IMR-90 (cell line): ENCODE measurements at regions not wholly inside any gene's neighbourhood (a gene's known extent, or its start where the extent isn't known, plus 50 kb on each side); places are given as distances from the start of the nearest gene placed in this dataset.

ENCODE experiments used
- ATAC-seq: fragments of 200-7000 bp; cut with Tn5 transposase; 2 replicates; pipeline ENCODE4 v1.9.1; 2020; ENCODE audit warnings: low read depth, mild to moderate bottlenecking, moderate library complexity
- BruUV-seq: library from RNA; stranded (reverse); fragments of 400-500 nt; replicated peaks from 2 replicates; lab custom pipeline; 2021; lab: Mats Ljungman, UMichigan
- CTCF ChIA-PET: fragments of 300-600 bp; formaldehyde crosslinking; extraction: SDS; loops from one replicate; lab custom pipeline; 2021; ENCODE audit warnings: antibody characterized with exemption; lab: Yijun Ruan, JAX
- POLR2A ChIA-PET: fragments of 300-600 bp; sonication (Branson Sonifier 250); formaldehyde crosslinking; loops from one replicate; lab custom pipeline; 2022; ENCODE audit warnings: antibody characterized with exemption; ENCODE audit not compliant: unreplicated experiment; lab: Charles Lee
- DNase-seq: peaks from one replicate; pipeline ENCODE4 v3.0.0; 2013
- H2AFZ ChIP-seq: replicated peaks from 2 replicates; pipeline ENCODE3; 2013; ENCODE audit warnings: low read length, mild to moderate bottlenecking; ENCODE audit not compliant: poor library complexity
- H2AK5ac ChIP-seq: 2 replicates; pipeline ENCODE4 v1.6.1; 2013; ENCODE audit warnings: low read depth, low read length, inconsistent platforms
- H2AK9ac ChIP-seq: replicated peaks from 2 replicates; pipeline ENCODE3; 2013; ENCODE audit warnings: mild to moderate bottlenecking, low read depth, low read length, moderate library complexity; ENCODE audit not compliant: poor library complexity
- H2BK120ac ChIP-seq: 2 replicates; pipeline ENCODE4 v1.6.1; 2013; ENCODE audit warnings: low read depth, low read length, inconsistent platforms
- H2BK15ac ChIP-seq: 3 replicates; pipeline ENCODE4 v1.6.1; 2013; ENCODE audit warnings: low read depth, low read length, inconsistent platforms
- H2BK20ac ChIP-seq: 2 replicates; pipeline ENCODE4 v1.6.1; 2013; ENCODE audit warnings: low read depth, mild to moderate bottlenecking, inconsistent platforms, low read length, moderate library complexity
- H2BK5ac ChIP-seq: 2 replicates; pipeline ENCODE4 v1.6.1; 2013; ENCODE audit warnings: mild to moderate bottlenecking, low read depth, low read length, inconsistent platforms; ENCODE audit not compliant: poor library complexity, severe bottlenecking
- H3K14ac ChIP-seq: replicated peaks from 2 replicates; pipeline ENCODE4 v1.6.1; 2013; ENCODE audit warnings: low read depth, low read length, inconsistent platforms
- H3K18ac ChIP-seq: 2 replicates; pipeline ENCODE4 v1.6.1; 2013; ENCODE audit warnings: low read depth, low read length, control low read depth
- H3K23ac ChIP-seq: 2 replicates; pipeline ENCODE4 v1.6.1; 2013; ENCODE audit warnings: low read depth, low read length, inconsistent platforms
- H3K27ac ChIP-seq: 2 replicates; pipeline ENCODE4 v1.5.1; 2013; ENCODE audit warnings: mild to moderate bottlenecking, control low read depth, low read length; ENCODE audit not compliant: insufficient read depth
- H3K27me3 ChIP-seq: 2 replicates; pipeline ENCODE4 v1.6.1; 2013; ENCODE audit warnings: low read length; ENCODE audit not compliant: control insufficient read depth, insufficient read depth
- H3K36me3 ChIP-seq: 2 replicates; pipeline ENCODE4 v1.6.1; 2013; ENCODE audit warnings: low read length, mixed read lengths; ENCODE audit not compliant: control insufficient read depth, insufficient read depth
- H3K4ac ChIP-seq: 2 replicates; pipeline ENCODE4 v1.6.1; 2013; ENCODE audit warnings: low read depth, low read length, inconsistent platforms
- H3K4me1 ChIP-seq: 2 replicates; pipeline ENCODE4 v1.6.1; 2013; ENCODE audit warnings: low read length, mixed read lengths; ENCODE audit not compliant: control insufficient read depth, insufficient read depth
- H3K4me2 ChIP-seq: 2 replicates; pipeline ENCODE4 v1.6.1; 2013; ENCODE audit warnings: low read depth, mild to moderate bottlenecking, control low read depth, low read length, moderate library complexity
- H3K4me3 ChIP-seq: 2 replicates; pipeline ENCODE4 v1.5.1; 2013; ENCODE audit warnings: low read depth, mild to moderate bottlenecking, control low read depth, low read length, moderate library complexity; ENCODE audit not compliant: insufficient read depth
- H3K56ac ChIP-seq: 2 replicates; pipeline ENCODE4 v1.6.1; 2013; ENCODE audit warnings: low read length, inconsistent platforms; ENCODE audit not compliant: insufficient read depth; ENCODE audit errors: extremely low read depth
- H3K79me1 ChIP-seq, 2 experiments: 2 replicates each; pipeline ENCODE4 v1.6.1; 2013; ENCODE audit warnings: low read length in 2 of 2, inconsistent platforms in 1 of 2, low read depth in 1 of 2
- H3K9ac ChIP-seq: 2 replicates; pipeline ENCODE4 v1.6.1; 2013; ENCODE audit warnings: low read depth, low read length, control low read depth
- H3K9me1 ChIP-seq: 2 replicates; pipeline ENCODE4 v1.6.1; 2013; ENCODE audit warnings: low read length, inconsistent platforms; ENCODE audit not compliant: insufficient read depth
- H3K9me3 ChIP-seq: 2 replicates; pipeline ENCODE4 v1.6.1; 2013; ENCODE audit warnings: low read length; ENCODE audit not compliant: control insufficient read depth, insufficient read depth
- H4K20me1 ChIP-seq: 2 replicates; pipeline ENCODE4 v1.6.1; 2013; ENCODE audit warnings: low read length, inconsistent platforms; ENCODE audit not compliant: insufficient read depth
- H4K5ac ChIP-seq: 2 replicates; pipeline ENCODE4 v1.6.1; 2013; ENCODE audit warnings: mild to moderate bottlenecking, low read depth, low read length, control low read depth
- H4K8ac ChIP-seq, 2 experiments: 2 replicates each; pipeline ENCODE4 v1.6.1; 2013; ENCODE audit warnings: low read depth in 2 of 2, low read length in 2 of 2, control low read depth in 1 of 2, inconsistent platforms in 1 of 2
- H4K91ac ChIP-seq: 2 replicates; pipeline ENCODE4 v1.6.1; 2013; ENCODE audit warnings: low read depth, low read length, inconsistent platforms; ENCODE audit not compliant: insufficient read depth
- BHLHE40 ChIP-seq: fragments of 150-350 bp; IDR thresholded peaks from 2 replicates; pipeline ENCODE4 v1.6.1; 2016; ENCODE audit warnings: mild to moderate bottlenecking, low read depth, low read length
- CEBPB ChIP-seq: IDR thresholded peaks from 2 replicates; pipeline ENCODE4 v1.6.1; 2012; ENCODE audit warnings: low read depth, low read length, improper control_type of control experiment
- CHD1 ChIP-seq: IDR thresholded peaks from 2 replicates; pipeline ENCODE4 v1.6.1; 2012; ENCODE audit warnings: low read depth, low read length, improper control_type of control experiment
- CTCF ChIP-seq: conservative IDR thresholded peaks from 2 replicates; pipeline ENCODE4 v1.5.1; 2012; ENCODE audit warnings: mild to moderate bottlenecking, low read depth, low read length, improper control_type of control experiment
- ELK1 ChIP-seq: fragments of 150-350 bp; IDR thresholded peaks from 2 replicates; pipeline ENCODE4 v1.6.1; 2016; ENCODE audit warnings: low read depth, mild to moderate bottlenecking, low read length, moderate library complexity, borderline replicate concordance
- FOS ChIP-seq: fragments of 150-350 bp; IDR thresholded peaks from 2 replicates; pipeline ENCODE4 v1.6.1; 2016; ENCODE audit warnings: low read depth, low read length
- MAFK ChIP-seq: IDR thresholded peaks from 2 replicates; pipeline ENCODE4 v1.6.1; 2012; ENCODE audit warnings: low read depth, low read length, improper control_type of control experiment
- MAZ ChIP-seq: IDR thresholded peaks from 2 replicates; pipeline ENCODE4 v1.6.1; 2012; ENCODE audit warnings: low read depth, mild to moderate bottlenecking, low read length, improper control_type of control experiment, moderate library complexity, borderline replicate concordance
- MXI1 ChIP-seq: IDR thresholded peaks from 2 replicates; pipeline ENCODE4 v1.6.1; 2012; ENCODE audit warnings: low read depth, mild to moderate bottlenecking, low read length, moderate library complexity, borderline replicate concordance
- NFE2L2 ChIP-seq: fragments of 150-350 bp; IDR thresholded peaks from 2 replicates; pipeline ENCODE4 v1.6.1; 2016; ENCODE audit warnings: low read depth, mild to moderate bottlenecking, low read length
- POLR2A ChIP-seq: IDR thresholded peaks from 2 replicates; pipeline ENCODE4 v1.6.1; 2012; ENCODE audit warnings: mild to moderate bottlenecking, low read depth, low read length
- RAD21 ChIP-seq: IDR thresholded peaks from 2 replicates; pipeline ENCODE4 v1.6.1; 2012; ENCODE audit warnings: low read length, improper control_type of control experiment
- RCOR1 ChIP-seq: IDR thresholded peaks from 2 replicates; pipeline ENCODE4 v1.6.1; 2012; ENCODE audit warnings: mild to moderate bottlenecking, low read length, improper control_type of control experiment; ENCODE audit not compliant: insufficient replicate concordance
- RFX5 ChIP-seq: IDR thresholded peaks from 2 replicates; pipeline ENCODE4 v1.8.0; 2012; ENCODE audit warnings: low read depth, mild to moderate bottlenecking, low read length, moderate library complexity
- SMC3 ChIP-seq: fragments of 150-350 bp; IDR thresholded peaks from 2 replicates; pipeline ENCODE4 v1.6.1; 2016; ENCODE audit warnings: low read depth, mild to moderate bottlenecking, antibody characterized with exemption, low read length, moderate library complexity
- USF2 ChIP-seq: fragments of 150-350 bp; IDR thresholded peaks from 2 replicates; pipeline ENCODE4 v1.6.1; 2017; ENCODE audit warnings: mild to moderate bottlenecking, antibody characterized with exemption, low read length, low read depth
- dilution Hi-C: fragments of 300-500 bp; cut with HindIII; formaldehyde crosslinking; loops from one replicate; pipeline ENCODE4 v1.14.3; 2018; ENCODE audit warnings: low sequenced_read_pairs; ENCODE audit not compliant: unreplicated experiment
- in situ Hi-C: fragments of 300-500 bp; cut with MboI; formaldehyde crosslinking; loops from 3 replicates; pipeline ENCODE4 v1.14.3; 2019; ENCODE audit warnings: low sequenced_read_pairs, inconsistent platforms, mixed read lengths
- intact Hi-C: fragments of 100-400 bp; cut with micrococcal nuclease; formaldehyde crosslinking; loops from 2 replicates; pipeline ENCODE4 v1.10.0; 2022

- Histone ChIP-seq H2BK20ac (no peak overlapping the region), H3K9me1 (no peaks in the 10 kb centered on the region), H2AK9ac (no peak overlapping the region), H4K91ac (no peak overlapping the region), H3K79me1 (no peaks in the 10 kb centered on the region), H3K9me3 (no peaks in the 10 kb centered on the region), H4K5ac (no peak overlapping the region), H3K4ac (no peak overlapping the region), H4K8ac (no peak overlapping the region), H2AK5ac (no peak overlapping the region), H3K36me3 (no peaks in the 10 kb centered on the region), H3K27me3 (no peaks in the 10 kb centered on the region), H2AFZ (no peak overlapping the region), H3K18ac (no peak overlapping the region), H2BK15ac (no peak overlapping the region), H3K4me2 (no peak overlapping the region), H3K56ac (no peak overlapping the region), H3K14ac (no peak overlapping the region), H2BK5ac (no peak overlapping the region), H3K4me1 (no peaks in the 10 kb centered on the region), H4K20me1 (no peaks in the 10 kb centered on the region), H3K27ac (no peak overlapping the region), H3K4me3 (no peak overlapping the region), H3K23ac (no peak overlapping the region), H2BK120ac (no peak overlapping the region), H3K9ac (no peak overlapping the region)
- TF ChIP-seq RFX5 (no peak), MAZ (no peak), BHLHE40 (no peak), MAFK (no peak), RAD21 (no peak), POLR2A (no peak), RCOR1 (no peak), CTCF (no peak), USF2 (no peak), CHD1 (no peak), SMC3 (no peak), MXI1 (no peak), NFE2L2 (no peak), FOS (no peak), ELK1 (no peak), CEBPB (no peak)
- no TSS peak for BruUV-seq
- CTCF ChIA-PET, result no interaction called here
- in situ Hi-C loops (no loop called here), dilution Hi-C loops (no loop called here), intact Hi-C loops (no loop called here)
- no peak for DNase-seq
- POLR2A ChIA-PET, result no interaction called here
- ATAC-seq, result no peak
Observed at GRCh38 chr3:61343543-61343942, 92.3 kb upstream of the FHIT start.
